ENCODE measurements at regions not wholly inside any gene's neighbourhood (a gene's known extent, or its start where the extent isn't known, plus 50 kb on each side); places are given as distances from the start of the nearest gene placed in this dataset.

- H3K27ac Mint-ChIP-seq, result no peak overlapping the region
These were observed 142.8 kb upstream of the IQSEC1 start for GRCh38 chr3:13215940-13216546.

GRCh38 chr3:13214847-13215472 lies 141.7 kb upstream of the IQSEC1 start:
- ChIA-PET CTCF (no interaction called here), POLR2A (no interaction called here)
- Histone ChIP-seq H3K9me3 (ENCODE audit: control insufficient read depth in 1 of 2, insufficient read depth in 1 of 2, low read length in 2 of 2) (peaks cover 0 to 6% of the 10 kb centered on the region in 2 experiments), H3K36me3 (ENCODE audit: insufficient read depth, low read length) (no peaks in the 10 kb centered on the region), H3K4me3 (ENCODE audit: low read length) (no peak overlapping the region), H3K27ac (ENCODE audit: low read depth in 1 of 2, low read length in 2 of 2) (no peak overlapping the region), H3K27me3 (ENCODE audit: control insufficient read depth in 1 of 2, insufficient read depth in 2 of 2, low read length in 2 of 2) (no peaks in the 10 kb centered on the region), H3K4me1 (ENCODE audit: insufficient read depth, low read length) (no peaks in the 10 kb centered on the region)
- H3K27me3 Mint-ChIP-seq, result no peaks in the 10 kb centered on the region
- H3K9me3 Mint-ChIP-seq, result no peaks in the 10 kb centered on the region
- no peaks in the 10 kb centered on the region for H3K4me1 Mint-ChIP-seq (ENCODE audit: low read depth)
- DNase-seq, result no peak
- H3K4me3 Mint-ChIP-seq, result no peak overlapping the region
- H3K27ac Mint-ChIP-seq, result no peak overlapping the region
- H3K36me3 Mint-ChIP-seq (ENCODE audit: low read depth), result no peaks in the 10 kb centered on the region
- intact Hi-C loops (cut with DNase I, micrococcal nuclease), result no loop called here
- ATAC-seq (ENCODE audit: poor library complexity), result no peak
- no peak for TF ChIP-seq CTCF (IDR thresholded peaks at IDR 0.05)

More at GRCh38 chr3:13215940-13216546, 142.8 kb upstream of the IQSEC1 start:
- Mint-ChIP-seq H3K4me1 (ENCODE audit: low read depth) (no peaks in the 10 kb centered on the region), H3K9me3 (no peaks in the 10 kb centered on the region), H3K27me3 (no peaks in the 10 kb centered on the region), H3K36me3 (ENCODE audit: low read depth) (no peaks in the 10 kb centered on the region), H3K4me3 (no peak overlapping the region)
- no peak for TF ChIP-seq CTCF (IDR thresholded peaks at IDR 0.05)
- intact Hi-C loops (cut with DNase I, micrococcal nuclease), result no loop called here
- CTCF ChIA-PET, result no interaction called here
- ATAC-seq (ENCODE audit: poor library complexity) (no peak), DNase-seq (no peak)
- no peaks in the 10 kb centered on the region for H3K36me3 ChIP-seq (ENCODE audit: insufficient read depth, low read length)
- POLR2A ChIA-PET, result no interaction called here
- peaks cover 0 to 6% of the 10 kb centered on the region in 2 experiments for H3K9me3 ChIP-seq (ENCODE audit: control insufficient read depth in 1 of 2, insufficient read depth in 1 of 2, low read length in 2 of 2)
- no peaks in the 10 kb centered on the region for H3K4me1 ChIP-seq (ENCODE audit: insufficient read depth, low read length)
- no peak overlapping the region for H3K27ac ChIP-seq (ENCODE audit: low read depth in 1 of 2, low read length in 2 of 2)
- no peak overlapping the region for H3K4me3 ChIP-seq (ENCODE audit: low read length)
- no peaks in the 10 kb centered on the region for H3K27me3 ChIP-seq (ENCODE audit: control insufficient read depth in 1 of 2, insufficient read depth in 2 of 2, low read length in 2 of 2)

GRCh38 chr3:13213911-13214846 lies 140.9 kb upstream of the IQSEC1 start:
- Mint-ChIP-seq H3K27me3 (no peaks in the 10 kb centered on the region), H3K36me3 (ENCODE audit: low read depth) (no peaks in the 10 kb centered on the region), H3K4me1 (ENCODE audit: low read depth) (no peaks in the 10 kb centered on the region), H3K27ac (no peak overlapping the region), H3K4me3 (no peak overlapping the region), H3K9me3 (no peaks in the 10 kb centered on the region)
- Histone ChIP-seq H3K9me3 (ENCODE audit: control insufficient read depth in 1 of 2, insufficient read depth in 1 of 2, low read length in 2 of 2) (peaks cover 0 to 6% of the 10 kb centered on the region in 2 experiments), H3K27me3 (ENCODE audit: control insufficient read depth in 1 of 2, insufficient read depth in 2 of 2, low read length in 2 of 2) (no peaks in the 10 kb centered on the region), H3K27ac (ENCODE audit: low read depth in 1 of 2, low read length in 2 of 2) (no peak overlapping the region), H3K4me1 (ENCODE audit: insufficient read depth, low read length) (no peaks in the 10 kb centered on the region), H3K4me3 (ENCODE audit: low read length) (no peak overlapping the region), H3K36me3 (ENCODE audit: insufficient read depth, low read length) (no peaks in the 10 kb centered on the region)
- no peak for DNase-seq
- intact Hi-C loops (cut with DNase I, micrococcal nuclease), result no loop called here
- TF ChIP-seq CTCF (IDR thresholded peaks at IDR 0.05), result no peak
- POLR2A ChIA-PET, result no interaction called here
- no peak for ATAC-seq (ENCODE audit: poor library complexity)
- CTCF ChIA-PET, result no interaction called here
